Putamen (tissue), 1 donor: ENCODE measurements at regions not wholly inside any gene's neighbourhood (a gene's known extent, or its start where the extent isn't known, plus 50 kb on each side); places are given as distances from the start of the nearest gene placed in this dataset.
A peak's percentile ranks its signal among the peaks of the same experiment; 100 is the strongest.
"Not testable (repeated sequence)": the region's sequence is repeated elsewhere in the genome, so short reads cannot be mapped to it uniquely, and the experiment has no call there.

Source experiments
- DNase-seq: peaks from one replicate; pipeline ENCODE4 v3.0.0-alpha.2; 2016; ENCODE audit warnings: low spot score

DNA sequence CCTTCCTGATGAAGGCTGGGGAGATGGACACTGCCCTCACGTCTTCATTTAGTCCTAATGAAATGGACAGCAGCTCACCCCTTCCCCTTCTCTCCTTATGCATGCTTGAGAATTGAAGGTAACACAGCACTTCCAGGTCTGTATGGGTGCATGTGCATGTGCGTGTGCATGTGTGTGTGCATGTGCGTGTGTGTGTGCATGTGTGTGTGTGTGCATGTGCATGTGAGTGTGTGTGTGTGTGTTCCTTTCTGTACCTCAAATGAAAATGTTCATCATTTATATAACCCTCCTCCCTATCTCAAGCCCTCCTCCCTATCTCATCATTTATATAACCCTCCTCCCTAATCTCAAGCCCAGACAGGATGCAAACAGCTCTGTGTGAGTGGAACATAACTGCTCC lies 444.8 kb downstream of the MAT2B start:
- no peak for DNase-seq

DNA sequence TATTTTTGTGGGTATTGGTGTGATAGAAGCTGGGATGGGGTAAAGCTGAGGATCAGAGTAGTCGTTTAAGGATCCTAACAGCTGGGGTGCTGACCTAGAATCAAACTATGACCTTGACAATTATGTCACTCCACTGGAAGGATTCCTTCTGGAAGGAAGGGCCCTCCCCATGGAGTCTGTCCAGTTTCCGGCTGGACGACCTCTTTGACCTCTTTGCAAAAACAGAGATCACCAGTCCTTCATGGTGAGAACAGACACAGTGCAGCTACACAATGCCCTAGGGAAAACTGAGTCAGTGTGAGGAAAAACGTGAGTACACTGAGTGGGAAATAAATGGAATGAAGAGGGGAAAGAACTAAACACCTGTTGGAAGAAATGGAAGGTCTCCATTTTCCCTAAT lies 445.6 kb downstream of the MAT2B start:
- no peak for DNase-seq

DNA sequence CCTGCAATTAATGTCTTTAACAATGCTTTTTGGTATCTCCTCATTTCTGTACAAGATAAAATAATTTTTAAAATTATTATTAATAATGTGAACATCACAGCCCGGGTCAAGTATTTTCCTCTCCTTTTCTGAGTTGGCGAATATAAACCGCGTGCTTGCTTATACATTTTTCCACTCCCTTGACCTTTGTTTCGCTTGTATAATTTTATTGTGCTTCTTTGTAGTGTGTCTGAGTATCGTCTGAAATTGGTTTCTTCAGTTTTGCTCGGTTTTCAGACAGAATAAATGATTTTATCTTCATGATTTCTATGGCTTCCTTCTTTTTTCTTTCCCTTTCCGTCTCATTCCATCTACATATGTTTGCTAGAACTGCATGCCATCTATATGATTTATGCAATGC lies 448.5 kb downstream of the MAT2B start:
- DNase-seq: no peak

DNA sequence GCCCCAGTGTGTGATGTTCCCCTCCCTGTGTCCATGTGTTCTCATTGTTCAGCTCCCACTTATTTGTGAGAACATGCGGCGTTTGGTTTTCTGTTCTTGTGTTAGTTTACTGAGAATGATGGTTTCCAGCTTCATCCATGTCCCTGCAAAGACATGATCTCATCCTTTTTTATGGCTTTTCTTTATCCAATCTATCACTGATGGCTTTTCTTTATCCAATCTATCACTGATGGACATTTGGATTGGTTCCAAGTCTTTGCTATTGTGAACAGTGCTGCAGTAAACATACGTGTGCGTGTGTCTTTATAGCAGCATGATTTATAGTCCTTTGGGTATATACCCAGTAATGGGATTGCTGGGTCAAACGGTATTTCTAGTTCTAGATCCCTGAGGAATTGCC lies 455.8 kb downstream of the MAT2B start:
- not testable (repeated sequence) for DNase-seq

DNA sequence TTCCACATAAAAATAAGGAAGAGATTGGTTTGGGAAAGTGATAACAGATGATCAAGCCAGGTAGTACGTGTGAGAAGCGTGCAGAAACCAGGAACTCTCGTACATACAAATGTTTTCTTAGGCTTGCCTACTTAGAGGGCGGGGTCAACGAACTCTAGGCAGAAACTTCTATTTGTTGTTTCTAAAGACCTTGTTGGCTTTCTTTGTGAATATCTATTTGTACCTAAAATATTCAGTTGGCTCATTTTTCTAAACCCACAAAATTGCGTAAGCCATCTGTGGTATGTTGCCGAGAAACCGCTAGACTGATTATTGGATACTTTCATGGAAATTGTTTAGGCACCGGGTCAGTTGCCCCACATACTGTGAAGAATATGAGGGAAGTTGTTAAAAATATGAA lies 458.5 kb downstream of the MAT2B start:
- no peak for DNase-seq

DNA sequence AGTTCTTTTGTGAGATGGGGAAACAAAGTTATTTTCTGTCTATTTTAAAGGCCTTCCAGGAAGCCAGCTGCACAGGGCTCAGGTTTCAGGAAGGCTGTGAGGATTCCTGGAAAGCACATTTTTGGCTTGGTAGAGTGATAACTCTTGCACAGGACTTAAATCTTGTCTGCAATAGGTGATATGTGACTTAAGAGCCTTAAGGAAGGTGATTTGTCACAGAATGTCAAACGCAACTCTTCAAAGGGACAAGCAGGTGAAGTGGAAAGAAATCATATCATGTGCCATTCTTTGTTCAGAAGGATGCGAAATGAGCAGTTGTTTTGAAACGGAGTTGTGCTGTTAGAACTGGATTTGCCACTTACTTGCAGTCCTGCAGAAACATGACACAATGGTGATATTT lies 459.3 kb downstream of the MAT2B start:
- DNase-seq: no peak

DNA sequence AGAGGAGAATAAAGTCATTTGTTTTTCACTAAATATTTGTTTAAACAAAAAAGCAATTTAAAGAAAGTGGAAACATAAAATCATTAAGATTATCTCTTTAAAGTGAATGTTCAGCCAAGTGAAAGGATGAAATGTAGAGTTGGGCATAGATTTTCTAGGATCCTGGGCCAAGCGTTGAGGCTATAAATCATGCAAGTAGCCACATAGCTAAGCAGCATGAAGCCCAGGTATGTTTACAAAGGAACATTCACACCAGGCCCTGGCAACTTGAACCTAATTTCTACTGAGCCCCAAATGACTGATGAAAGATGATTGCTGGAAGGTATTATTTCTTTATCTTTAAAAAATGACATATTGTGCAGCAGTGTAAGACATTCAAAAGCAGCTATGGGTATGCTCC lies 461.8 kb downstream of the MAT2B start:
- DNase-seq: no peak

DNA sequence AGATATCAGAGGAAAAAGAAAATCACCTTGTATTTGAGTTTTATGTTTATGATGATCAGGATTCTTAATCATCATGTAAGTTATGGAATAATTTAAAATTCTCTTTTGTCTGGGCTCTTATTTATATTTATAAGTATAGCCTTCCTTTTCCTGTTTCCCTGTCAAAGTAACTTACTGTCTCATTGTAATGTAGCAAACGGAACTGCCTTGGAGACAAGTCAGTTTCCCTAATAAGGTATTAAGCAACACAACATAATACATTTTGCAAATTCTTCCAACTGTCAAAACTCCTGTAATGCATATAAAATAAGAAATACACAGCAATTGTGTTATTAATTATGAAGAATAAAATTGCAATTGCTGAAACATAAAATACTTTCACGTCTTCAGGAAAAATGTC lies 463.2 kb downstream of the MAT2B start:
- no peak for DNase-seq

DNA sequence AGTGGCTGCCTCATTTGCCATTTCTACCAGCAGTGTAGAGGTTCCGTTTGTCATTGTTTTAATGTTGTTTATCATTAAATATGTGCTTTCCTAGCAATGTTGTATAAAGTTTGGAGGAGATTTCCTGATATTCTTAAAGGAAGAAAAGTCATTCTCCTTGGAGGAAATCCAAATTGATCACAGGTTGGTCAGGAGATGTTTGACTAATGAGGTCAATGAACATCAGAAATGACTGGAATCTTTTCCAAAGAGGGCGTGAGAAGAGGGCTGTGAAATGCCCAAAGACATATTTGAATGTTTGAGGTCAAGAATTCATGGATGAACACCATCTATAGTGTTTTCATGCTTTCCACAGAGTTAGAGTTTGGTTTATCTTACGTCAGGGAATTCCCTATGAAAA lies 471.3 kb downstream of the MAT2B start:
- no peak for DNase-seq

DNA sequence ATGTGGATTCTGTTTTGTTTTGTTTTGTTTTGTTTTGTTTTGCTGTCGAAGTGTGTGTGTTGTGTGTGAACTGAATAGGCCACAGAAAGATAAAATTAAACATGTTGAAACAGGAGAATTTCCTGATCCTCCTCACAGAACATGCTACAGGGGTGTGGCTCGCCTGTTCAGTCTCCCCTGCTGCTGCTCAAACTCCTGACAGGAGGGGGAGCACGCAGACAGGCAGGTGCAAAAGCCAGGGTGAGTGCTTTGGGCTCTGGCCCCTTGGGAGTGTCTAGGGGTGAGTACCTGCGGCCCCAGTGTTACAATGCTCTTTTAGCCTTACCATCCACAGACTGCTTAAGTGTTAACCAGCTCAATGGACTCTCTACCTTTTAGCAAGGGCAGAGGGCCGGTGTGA lies 473.5 kb downstream of the MAT2B start:
- no peak for DNase-seq

DNA sequence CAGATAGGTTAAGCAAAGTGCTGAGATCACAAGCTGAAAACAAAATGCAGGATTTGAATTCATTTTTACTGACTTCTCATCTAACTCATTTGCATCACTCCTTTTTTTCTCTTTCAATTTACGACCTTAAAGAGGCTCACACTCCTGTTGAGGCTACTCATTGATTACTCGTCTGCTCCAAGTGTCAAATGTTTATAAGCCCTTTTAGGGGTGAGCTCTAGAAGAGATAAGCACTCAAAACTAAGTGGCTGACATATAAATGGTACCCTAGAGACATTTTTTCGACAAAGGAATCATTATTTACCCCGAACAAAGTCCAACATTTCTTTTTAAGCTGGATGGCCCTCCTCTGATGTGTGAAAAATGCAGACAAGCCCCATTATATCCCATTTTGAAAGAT lies 483.1 kb downstream of the MAT2B start:
- no peak for DNase-seq

DNA sequence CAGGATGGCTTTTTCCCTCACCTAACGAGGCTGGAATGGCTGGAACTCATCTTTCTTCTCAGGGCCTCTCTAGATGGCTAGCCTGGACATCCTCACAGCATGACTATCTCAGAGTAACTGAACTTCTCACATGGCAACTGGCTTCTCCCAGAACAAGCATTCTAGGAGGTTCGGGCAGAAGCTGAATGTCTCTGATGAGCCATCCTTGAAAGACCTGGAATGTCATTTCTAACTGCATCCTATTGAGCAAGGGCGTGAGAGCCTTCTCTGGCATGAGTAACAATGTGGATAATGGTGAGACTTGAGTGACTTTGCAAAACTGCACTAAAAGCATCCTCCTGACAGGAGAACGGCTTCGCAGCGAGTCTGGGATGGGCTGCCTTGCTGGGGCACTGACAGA lies 487.7 kb downstream of the MAT2B start:
- no peak for DNase-seq

DNA sequence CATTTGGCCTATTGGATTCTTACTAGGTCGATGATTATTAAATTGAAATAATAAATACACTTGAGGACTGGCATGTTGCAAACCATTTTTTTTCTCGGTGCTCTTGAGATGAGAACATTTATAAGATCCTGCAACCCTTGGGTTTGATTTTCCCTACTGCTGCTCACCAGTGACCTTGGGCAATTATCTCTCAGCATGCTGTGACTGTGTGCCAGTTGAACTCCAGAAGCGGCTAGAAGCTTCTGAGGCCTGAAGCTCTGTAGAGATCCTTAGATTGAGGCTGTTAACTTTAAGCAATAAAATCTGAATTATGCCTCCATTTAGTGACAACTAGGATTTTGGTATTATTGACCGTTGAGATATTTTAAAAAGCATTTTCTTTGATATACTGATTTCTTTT lies 489.8 kb downstream of the MAT2B start:
- DNase-seq: no peak

DNA sequence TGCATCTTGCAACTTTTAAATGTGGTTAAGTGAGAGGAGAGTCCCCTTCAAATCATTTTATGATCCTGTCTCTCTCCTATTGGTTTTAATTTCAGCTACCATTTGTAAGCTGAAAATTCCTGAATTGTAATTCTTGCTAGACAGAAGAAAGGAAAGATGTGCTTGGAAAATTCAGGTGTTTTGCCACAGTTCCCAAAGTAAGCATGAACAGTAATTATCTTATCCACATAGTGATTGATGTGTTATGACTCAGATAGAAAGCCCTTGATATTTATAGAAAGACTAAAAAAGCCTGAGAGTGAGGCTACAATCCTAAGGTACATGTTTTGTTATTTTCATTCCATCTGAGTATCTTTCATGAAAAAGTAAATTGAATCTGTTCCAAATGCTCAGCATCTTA lies 492.5 kb downstream of the MAT2B start:
- DNase-seq: peak; percentile 3

DNA sequence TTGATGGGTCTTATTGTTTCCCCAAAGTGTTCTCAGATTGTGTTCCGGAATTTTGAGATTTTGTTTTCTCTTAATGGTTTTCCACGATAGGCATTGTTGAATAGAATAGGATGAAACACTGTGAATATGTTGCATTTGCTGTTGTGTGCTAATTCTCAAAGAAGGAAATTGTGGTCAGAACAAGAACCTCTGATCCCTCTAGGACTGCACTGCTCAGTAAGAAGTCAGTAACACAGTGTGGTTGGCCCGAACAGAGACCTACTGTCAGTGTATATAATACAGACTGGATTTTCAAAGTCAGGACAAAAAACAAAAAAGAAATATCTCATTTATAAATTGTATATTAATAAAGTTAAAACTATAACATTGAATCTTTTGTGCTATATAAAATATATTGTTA lies 494.8 kb downstream of the MAT2B start:
- DNase-seq: no peak

DNA sequence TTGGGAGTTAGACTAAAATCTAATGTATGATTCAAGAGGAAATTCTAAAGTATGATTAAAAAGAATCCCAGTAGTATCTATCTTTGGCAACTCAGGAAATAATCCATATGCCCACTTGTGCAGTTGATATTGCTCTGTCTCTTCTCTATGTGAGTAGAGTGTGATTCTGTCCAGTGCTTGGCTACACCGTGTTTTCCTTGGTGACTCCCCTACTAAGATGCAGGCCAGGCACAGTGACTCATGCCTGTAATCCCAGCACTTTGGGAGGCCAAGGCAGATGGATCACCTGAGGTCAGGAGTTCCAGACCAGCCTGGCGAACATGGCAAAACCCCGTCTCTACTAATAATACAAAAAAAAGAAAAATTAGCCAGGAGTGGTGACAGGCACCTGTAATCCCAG lies 495.4 kb downstream of the MAT2B start:
- DNase-seq: no peak

DNA sequence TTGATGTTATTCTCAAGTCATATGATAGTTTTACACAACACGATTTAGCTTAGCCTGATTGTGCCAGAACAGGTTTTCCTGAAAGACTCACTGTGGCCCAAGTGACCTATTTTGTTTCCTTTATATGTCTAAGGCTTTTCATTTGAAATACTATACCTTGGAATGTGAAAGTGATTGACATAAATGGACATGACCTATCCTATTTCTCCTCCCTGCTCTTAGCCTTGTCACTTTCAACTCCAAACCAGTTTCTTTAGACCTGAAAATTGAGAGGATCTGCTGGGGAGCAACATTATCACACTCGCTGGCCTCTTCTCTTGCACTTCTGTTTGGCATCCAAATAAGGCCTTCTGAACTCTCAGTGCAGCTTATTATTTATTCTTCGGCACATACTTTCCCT lies 496.8 kb downstream of the MAT2B start:
- DNase-seq: no peak

DNA sequence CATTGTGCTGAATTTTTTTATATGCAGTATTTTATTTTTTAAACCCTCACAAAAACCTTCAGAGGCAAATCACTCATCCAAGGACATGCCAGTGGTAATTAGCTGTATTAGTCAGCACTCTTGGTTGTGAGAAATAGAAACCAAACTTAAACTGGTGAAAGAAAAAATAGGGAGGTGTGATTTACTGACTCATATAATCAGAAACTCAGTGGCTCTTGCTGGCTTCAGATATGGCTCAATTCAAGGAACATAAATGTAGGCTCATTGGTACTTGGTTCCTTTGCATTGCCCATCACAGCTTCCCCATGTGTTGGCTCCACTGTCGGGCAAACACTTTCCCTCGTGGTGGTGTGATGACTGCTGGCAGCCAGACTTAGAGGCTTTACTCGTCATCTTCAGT lies 497.2 kb downstream of the MAT2B start:
- no peak for DNase-seq

DNA sequence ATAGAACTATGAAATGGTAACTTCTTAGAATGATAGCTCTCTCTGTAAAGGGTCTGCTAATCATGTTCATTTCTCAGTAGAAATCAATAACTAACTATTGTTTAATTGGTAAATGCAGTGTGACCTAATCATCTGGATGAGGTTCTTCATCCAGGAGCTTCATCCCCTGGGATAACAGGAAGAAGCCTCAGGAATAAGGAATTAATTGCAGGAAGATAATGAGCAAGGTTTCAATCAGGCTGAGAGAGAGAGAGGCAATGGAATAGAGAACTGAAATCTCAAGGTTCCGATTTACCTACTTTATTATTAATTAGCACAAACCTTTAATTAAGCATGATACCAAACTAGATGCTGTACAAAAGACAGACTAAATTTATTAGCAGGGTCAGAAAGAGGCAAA lies 499.7 kb downstream of the MAT2B start:
- no peak for DNase-seq

DNA sequence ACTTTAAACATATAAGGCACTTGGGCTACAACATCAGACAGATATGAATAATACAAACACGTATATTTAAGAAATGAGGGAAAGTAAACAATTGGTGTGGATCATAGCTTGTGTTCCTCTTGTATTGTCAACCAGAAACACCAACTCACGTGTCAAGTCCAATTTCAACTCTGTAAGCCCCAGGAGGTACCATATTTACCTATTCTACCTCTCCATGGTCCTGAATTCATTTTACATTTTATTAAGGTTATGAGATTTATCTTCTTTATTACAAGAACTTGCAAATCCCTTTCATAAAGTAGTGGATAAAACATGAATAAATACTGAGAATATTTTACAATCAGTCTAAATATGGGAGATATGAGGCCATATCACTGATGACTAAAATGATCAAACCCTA lies 501.6 kb downstream of the MAT2B start:
- DNase-seq: no peak

DNA sequence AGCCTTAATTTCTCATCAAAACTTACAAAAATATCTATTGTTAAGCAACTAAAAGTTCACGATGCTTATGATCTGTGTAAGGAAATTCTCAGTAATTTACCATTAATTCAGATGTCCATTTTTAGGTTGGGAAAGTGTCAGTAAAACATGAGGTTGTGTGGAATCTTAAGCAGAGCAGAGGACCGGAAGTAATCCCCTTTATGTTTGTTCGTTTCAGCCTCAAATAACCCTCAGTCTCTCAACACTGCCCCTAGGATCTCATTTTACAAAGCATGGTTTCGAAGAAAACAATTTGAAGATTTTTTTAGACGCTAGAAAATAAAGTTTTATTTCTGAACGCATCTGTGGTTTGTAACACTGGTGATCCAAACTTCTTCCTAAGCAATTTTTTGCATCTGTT lies 504.2 kb downstream of the MAT2B start:
- DNase-seq: no peak

DNA sequence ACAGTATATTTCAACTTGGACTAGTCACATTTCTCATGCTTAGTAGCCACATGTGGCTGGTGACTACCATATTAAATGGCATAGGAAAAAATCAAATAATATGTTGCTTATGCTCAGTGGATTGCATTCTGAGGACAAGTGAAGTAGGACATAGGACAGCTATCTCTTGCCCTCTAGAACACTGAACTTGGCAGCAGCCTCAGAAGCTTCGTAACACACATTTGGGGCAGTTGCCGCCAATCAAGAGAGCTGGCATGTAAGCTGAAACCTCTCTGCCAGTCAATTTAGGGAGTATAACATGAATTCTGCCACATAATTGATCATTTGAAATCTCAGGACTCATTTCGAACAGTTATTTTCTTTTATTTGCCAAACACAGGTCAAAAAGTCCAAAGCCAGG lies 505.5 kb downstream of the MAT2B start:
- DNase-seq: no peak

DNA sequence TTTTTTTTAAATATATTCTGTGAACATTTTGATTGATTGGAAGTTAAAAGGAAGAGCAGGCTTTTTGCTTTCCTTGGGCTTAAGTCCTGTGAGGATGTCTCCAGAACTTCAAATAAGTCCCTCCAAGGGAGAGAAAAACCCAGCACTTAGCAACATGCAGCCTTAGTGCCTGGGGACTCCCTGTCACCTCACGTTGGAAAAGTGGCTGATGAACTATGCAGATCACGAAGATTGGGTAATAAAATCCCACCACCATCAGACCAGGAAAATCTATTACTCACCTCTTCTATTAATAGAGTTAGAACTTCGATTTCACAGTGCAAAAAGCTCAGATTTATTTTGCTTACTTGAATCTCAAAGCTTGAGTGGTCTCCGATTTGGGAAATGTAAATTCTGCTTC lies 507.0 kb downstream of the MAT2B start:
- no peak for DNase-seq

DNA sequence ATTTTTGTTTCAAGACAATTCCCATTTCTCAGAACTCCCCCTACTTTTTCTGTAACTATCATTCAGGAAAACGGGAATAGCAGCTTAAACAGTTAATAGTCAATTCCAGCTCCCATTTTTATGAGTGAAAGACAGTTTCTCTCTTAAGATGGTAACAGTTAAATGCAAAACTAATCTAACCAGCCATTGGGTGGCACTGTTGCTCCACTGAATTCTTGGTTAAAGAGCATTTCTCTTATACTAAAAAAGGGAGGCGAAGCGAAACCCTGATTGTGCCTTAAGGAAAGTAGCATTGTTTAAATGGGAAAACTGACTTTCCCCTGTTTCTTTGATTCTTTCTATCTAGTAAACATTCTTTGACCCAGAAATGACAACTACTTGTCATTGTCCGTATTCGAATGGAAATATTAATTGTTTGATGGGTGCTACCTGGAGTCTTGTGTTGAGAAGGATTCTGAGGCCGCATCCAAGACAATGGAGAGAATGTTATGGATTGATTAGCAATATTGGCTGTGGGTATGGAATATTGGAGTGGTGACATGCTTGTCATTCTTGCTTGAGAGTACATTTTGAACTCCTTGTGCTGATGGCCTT lies 507.8 kb downstream of the MAT2B start:
- DNase-seq: peak; percentile 59

DNA sequence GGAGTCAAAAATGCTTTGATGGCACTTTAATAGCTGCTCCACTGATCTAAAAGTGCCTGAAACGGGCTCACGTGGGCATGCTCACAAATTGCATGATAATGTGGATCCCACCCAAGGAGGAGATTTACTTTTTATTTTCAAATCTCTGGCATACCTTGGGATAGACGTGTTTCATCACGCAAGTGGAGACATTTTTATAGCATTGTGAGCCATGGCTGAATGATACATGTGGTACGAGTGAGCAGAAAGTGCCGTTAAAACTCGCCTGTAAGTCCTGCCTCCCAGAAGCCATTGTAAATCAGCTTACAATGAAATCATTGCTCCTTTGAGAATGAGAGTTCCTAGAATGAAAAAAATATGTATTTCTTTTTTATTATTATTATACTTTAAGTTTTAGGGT lies 514.7 kb downstream of the MAT2B start:
- no peak for DNase-seq
